Upper lobe of left lung (tissue), 6 donors: ENCODE measurements at regions not wholly inside any gene's neighbourhood (a gene's known extent, or its start where the extent isn't known, plus 50 kb on each side); places are given as distances from the start of the nearest gene placed in this dataset.

Experiments used
- ATAC-seq, 2 donors: fragments of 200-7000 bp; cut with Tn5 transposase; one replicate each; pipeline ENCODE4 v1.9.1; 2022; ENCODE audit warnings: mild to moderate bottlenecking in 2 of 2, moderate library complexity in 2 of 2; ENCODE audit not compliant: low FRiP score in 2 of 2
- DNase-seq, 2 donors: peaks; one replicate each; pipeline ENCODE4 v3.0.0-alpha.2; 2019 to 2020
- H3K27ac ChIP-seq, 4 donors: fragments of 200-600 bp; sonication (generic); one replicate each; pipeline ENCODE4 v1.5.1; 2016 to 2019
- H3K27me3 ChIP-seq, 4 donors: fragments of 200-600 bp; sonication (generic); one replicate each; pipeline ENCODE4 v1.5.1; 2017 to 2019
- H3K36me3 ChIP-seq, 4 donors: fragments of 200-600 bp; sonication (generic); one replicate each; pipeline ENCODE4 v1.5.1; 2016 to 2019
- H3K4me1 ChIP-seq, 4 donors: fragments of 200-600 bp; sonication (generic); one replicate each; pipeline ENCODE4 v1.5.1; 2018 to 2019
- H3K4me3 ChIP-seq, 4 donors: fragments of 200-600 bp; sonication (generic); one replicate each; pipeline ENCODE4 v1.5.1; 2017 to 2019; ENCODE audit warnings: mild to moderate bottlenecking in 2 of 4, moderate library complexity in 1 of 4
- H3K9me3 ChIP-seq, 4 donors: fragments of 200-600 bp; sonication (generic); one replicate each; pipeline ENCODE4 v1.5.1; 2018 to 2019
- EP300 ChIP-seq, 4 donors: sonication (generic); formaldehyde crosslinking; IDR thresholded peaks; one replicate each; pipeline ENCODE4 v1.5.1; 2017; ENCODE audit warnings: antibody characterized with exemption in 4 of 4, control low read depth in 2 of 4
- POLR2A ChIP-seq, 4 donors: fragments of 450-650 bp; IDR thresholded peaks; one replicate each; pipeline ENCODE4 v1.5.1; 2016 to 2017; ENCODE audit warnings: antibody characterized with exemption in 4 of 4, mild to moderate bottlenecking in 2 of 4
- POLR2AphosphoS5 ChIP-seq, 2 donors: sonication (generic); formaldehyde crosslinking; IDR thresholded peaks; one replicate each; pipeline ENCODE4 v1.5.1; 2017; ENCODE audit warnings: antibody characterized with exemption in 2 of 2
- WGBS, 2 donors: methylation state at CpG; one replicate each; pipeline ENCODE4 v1.1.5; 2017 to 2018; 5-methylcytosine and 5-hydroxymethylcytosine counted together
- TF ChIP-seq, protein P1 (sequence below), 6 experiments: fragments of 450-650 bp in 4 of 6; fragments of 200-600 bp in 2 of 6; sonication (generic) in 2 of 6; IDR thresholded peaks; one replicate each; pipeline ENCODE4 v1.5.1; 2016 to 2019; ENCODE audit warnings: antibody characterized with exemption in 6 of 6
- donor health status: DM: no; HTN: no; CAD: no; lungs with moderate emphysema.
- donor health status: DM: no; HTN: yes; CAD: no; lungs with severe emphysema.

DNA sequence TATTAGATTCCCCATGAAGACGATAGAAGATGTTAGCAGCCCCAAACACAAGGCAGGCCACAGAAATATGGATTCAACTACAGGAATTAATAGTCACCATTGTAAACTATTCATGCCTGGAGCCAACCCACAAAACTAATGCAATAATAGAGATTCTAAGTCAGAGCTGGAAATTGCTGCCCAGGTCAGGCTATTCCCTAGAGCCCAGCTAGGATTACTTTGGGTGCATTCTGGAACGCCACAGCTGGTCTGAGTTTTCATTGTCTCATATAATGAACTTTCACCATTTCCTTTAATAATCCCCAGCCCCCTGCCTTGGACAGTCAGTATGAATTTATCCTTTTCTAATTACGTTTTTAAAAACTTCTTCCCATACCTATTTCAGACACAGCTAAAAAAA, 252.6 kb downstream of the PAPSS1 start:
- 82 to 84% methylated on average over 3 of the region's 3 CpGs for WGBS, 2 donors
- TF ChIP-seq, protein P1, sequence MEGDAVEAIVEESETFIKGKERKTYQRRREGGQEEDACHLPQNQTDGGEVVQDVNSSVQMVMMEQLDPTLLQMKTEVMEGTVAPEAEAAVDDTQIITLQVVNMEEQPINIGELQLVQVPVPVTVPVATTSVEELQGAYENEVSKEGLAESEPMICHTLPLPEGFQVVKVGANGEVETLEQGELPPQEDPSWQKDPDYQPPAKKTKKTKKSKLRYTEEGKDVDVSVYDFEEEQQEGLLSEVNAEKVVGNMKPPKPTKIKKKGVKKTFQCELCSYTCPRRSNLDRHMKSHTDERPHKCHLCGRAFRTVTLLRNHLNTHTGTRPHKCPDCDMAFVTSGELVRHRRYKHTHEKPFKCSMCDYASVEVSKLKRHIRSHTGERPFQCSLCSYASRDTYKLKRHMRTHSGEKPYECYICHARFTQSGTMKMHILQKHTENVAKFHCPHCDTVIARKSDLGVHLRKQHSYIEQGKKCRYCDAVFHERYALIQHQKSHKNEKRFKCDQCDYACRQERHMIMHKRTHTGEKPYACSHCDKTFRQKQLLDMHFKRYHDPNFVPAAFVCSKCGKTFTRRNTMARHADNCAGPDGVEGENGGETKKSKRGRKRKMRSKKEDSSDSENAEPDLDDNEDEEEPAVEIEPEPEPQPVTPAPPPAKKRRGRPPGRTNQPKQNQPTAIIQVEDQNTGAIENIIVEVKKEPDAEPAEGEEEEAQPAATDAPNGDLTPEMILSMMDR (IDR thresholded peaks at IDR 0.05) = no peak
- no peak for TF ChIP-seq EP300 (IDR thresholded peaks at IDR 0.05)
- no peak for TF ChIP-seq POLR2AphosphoS5 (IDR thresholded peaks at IDR 0.05)
- TF ChIP-seq POLR2A (IDR thresholded peaks at IDR 0.05) = no peak
- H3K36me3 ChIP-seq = no peaks in the 10 kb centered on the region
- no peaks in the 10 kb centered on the region for H3K27me3 ChIP-seq
- DNase-seq = no peak
- no peak overlapping the region for H3K4me3 ChIP-seq
- H3K9me3 ChIP-seq = no peaks in the 10 kb centered on the region
- H3K4me1 ChIP-seq = no peaks in the 10 kb centered on the region
- no peak for ATAC-seq
- H3K27ac ChIP-seq = no peak overlapping the region

DNA sequence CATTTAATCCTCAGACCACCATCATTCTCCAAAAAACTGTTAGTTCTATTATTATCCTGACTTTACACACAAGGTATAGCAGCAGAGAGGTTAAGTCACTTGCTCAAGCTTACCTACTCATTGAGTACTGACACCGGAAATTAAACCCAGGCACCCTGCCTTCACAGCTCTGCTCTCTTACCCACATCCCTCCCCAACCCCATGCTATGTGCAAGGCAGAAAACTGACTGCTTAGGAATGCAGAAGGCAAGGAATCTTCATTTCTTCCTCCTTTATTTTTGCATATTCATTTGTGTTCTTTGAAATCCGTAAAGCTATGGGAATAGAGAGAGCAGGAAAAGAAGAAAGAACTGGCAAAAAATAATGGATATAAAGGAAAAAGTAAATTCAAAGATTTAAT, 261.8 kb downstream of the PAPSS1 start:
- WGBS, 2 donors = 80 to 88% methylated on average over 2 of the region's 2 CpGs
- ATAC-seq = no peak
- no peak overlapping the region for H3K27ac ChIP-seq
- no peak overlapping the region for H3K4me3 ChIP-seq
- TF ChIP-seq POLR2AphosphoS5 (IDR thresholded peaks at IDR 0.05) (no peak), EP300 (IDR thresholded peaks at IDR 0.05) (no peak)
- H3K36me3 ChIP-seq = no peaks in the 10 kb centered on the region
- DNase-seq = no peak
- H3K4me1 ChIP-seq = no peaks in the 10 kb centered on the region
- peaks cover 0 to 6% (median 3%) of the 10 kb centered on the region in 4 donors for H3K9me3 ChIP-seq
- no peaks in the 10 kb centered on the region for H3K27me3 ChIP-seq

DNA sequence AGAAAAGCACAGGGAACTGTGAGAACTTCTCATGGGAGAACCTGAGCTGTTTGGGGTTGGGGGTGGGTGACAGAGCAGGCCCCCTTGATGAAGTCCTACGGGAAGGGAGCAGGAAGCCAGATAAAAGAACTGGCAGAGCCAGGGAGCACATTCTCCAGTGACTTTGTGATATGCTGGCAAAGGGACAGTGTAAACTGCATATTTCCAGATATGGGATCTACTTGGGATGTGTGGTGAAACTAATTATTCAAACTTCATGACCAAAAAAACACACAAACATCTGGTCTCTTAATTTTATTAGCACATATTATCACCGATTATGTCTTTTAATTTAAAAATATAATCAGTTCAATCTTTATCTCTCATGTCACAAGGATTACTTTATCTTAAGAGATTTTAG, 266.0 kb downstream of the PAPSS1 start:
- Histone ChIP-seq H3K9me3 (no peaks in the 10 kb centered on the region), H3K27ac (no peak overlapping the region), H3K36me3 (no peaks in the 10 kb centered on the region), H3K27me3 (no peaks in the 10 kb centered on the region), H3K4me3 (no peak overlapping the region), H3K4me1 (no peaks in the 10 kb centered on the region)
- no peak for ATAC-seq
- TF ChIP-seq EP300 (IDR thresholded peaks at IDR 0.05) (no peak), POLR2AphosphoS5 (IDR thresholded peaks at IDR 0.05) (no peak), POLR2A (IDR thresholded peaks at IDR 0.05) (no peak)
- TF ChIP-seq, protein P1 (IDR thresholded peaks at IDR 0.05) = no peak
- WGBS, 2 donors = 36 to 59% methylated on average over 2 of the region's 2 CpGs
- no peak for DNase-seq

DNA sequence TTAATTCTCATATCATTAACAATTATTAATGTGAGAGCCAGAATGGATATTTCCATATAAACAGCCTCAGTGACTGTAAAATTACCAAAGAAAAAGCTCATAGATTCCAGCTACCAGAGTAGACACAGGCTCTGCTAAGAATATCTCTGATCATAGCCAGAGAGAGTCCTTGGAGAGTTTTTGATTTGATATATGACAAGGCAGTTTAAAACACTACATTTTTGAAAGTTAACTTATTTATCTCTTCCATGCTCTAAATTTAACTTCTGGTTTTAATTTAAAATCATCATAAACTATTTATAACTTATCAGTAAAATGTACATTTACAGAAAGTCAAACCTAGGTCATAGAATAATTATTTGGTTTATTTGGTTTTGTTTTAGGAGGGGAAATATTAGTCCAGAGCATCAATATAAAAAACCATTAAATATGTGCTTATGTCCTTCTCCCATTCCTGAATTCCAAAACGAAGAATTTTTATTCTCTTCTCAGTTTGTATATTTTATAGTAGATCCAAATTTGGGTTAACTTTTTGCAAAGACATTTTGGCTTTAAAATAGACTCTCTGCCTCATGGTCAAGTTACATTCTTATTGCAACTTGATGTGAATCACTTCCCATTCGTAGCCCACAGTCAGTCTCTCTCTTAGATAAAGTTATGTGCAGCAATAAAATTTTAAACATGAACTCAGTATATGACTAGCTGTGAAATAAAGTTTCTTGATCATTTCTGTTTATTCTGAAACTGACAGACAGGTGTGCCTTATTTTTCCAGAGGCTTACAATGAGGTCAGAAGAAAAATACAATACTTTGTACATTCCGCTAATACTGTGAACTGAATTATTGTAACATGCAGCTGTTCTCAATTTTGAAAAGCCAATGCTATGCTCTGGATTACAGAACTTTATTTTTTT, 267.1 kb downstream of the PAPSS1 start:
- DNase-seq = no peak
- H3K27ac ChIP-seq = no peak overlapping the region
- no peaks in the 10 kb centered on the region for H3K36me3 ChIP-seq
- WGBS, 2 donors = 45 to 66% methylated on average over 3 of the region's 3 CpGs
- TF ChIP-seq POLR2AphosphoS5 (IDR thresholded peaks at IDR 0.05) (no peak), POLR2A (IDR thresholded peaks at IDR 0.05) (no peak), EP300 (IDR thresholded peaks at IDR 0.05) (no peak)
- TF ChIP-seq, protein P1 (IDR thresholded peaks at IDR 0.05) = no peak
- no peaks in the 10 kb centered on the region for H3K9me3 ChIP-seq
- H3K4me3 ChIP-seq = no peak overlapping the region
- no peaks in the 10 kb centered on the region for H3K4me1 ChIP-seq
- ATAC-seq = no peak
- no peaks in the 10 kb centered on the region for H3K27me3 ChIP-seq

DNA sequence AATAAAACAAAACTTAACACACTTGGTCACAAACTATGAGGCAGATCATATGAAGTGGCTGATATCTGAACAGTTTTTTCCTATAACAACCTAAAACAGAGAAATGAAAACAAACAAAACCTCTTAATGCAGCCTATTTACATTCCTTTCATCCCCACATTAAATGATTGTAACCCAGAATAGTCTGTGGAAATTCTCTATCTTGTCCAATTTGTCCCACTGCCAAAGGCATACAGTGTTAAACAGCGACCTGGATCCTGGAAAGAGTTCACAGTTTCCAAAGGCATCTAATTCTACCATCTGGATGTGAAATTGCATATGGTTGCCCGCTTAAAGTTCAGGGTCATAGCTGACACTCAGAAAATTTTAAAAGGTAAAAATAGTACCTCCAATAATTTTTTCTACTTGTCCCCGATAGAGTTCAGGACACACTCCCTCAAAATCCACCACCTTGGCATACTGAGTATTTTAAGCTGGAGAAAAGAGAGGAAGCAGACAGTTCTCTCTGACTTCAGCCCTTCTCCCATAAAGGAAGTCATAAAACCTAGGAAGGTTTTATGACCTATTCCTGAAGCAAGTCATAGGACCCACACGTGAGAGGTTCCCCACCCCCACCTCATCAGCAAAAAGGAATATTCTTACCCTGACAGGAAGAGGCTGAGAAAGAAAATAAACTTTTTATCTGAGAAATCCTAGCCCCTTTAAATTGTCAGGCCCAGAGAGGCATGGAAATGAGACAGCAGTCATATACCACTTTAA, 270.2 kb downstream of the PAPSS1 start:
- Histone ChIP-seq H3K4me1 (no peaks in the 10 kb centered on the region), H3K36me3 (no peaks in the 10 kb centered on the region), H3K4me3 (no peak overlapping the region), H3K9me3 (no peaks in the 10 kb centered on the region), H3K27ac (no peak overlapping the region), H3K27me3 (no peaks in the 10 kb centered on the region)
- ATAC-seq = no peak
- TF ChIP-seq, protein P1 (IDR thresholded peaks at IDR 0.05) = no peak
- TF ChIP-seq EP300 (IDR thresholded peaks at IDR 0.05) (no peak), POLR2A (IDR thresholded peaks at IDR 0.05) (no peak), POLR2AphosphoS5 (IDR thresholded peaks at IDR 0.05) (no peak)
- DNase-seq = no peak
- 64 to 66% methylated on average over 4 of the region's 4 CpGs for WGBS, 2 donors
